Endodermal cell (in vitro differentiated cells): ENCODE measurements at regions not wholly inside any gene's neighbourhood (a gene's known extent, or its start where the extent isn't known, plus 50 kb on each side); places are given as distances from the start of the nearest gene placed in this dataset.

Source experiments
- DNase-seq: peaks from one replicate; pipeline ENCODE4 v3.0.0-alpha.2; 2017
- H3K27ac ChIP-seq: 2 replicates; pipeline ENCODE4 v1.5.1; 2013; ENCODE audit warnings: mild to moderate bottlenecking, low read depth, low read length, moderate library complexity
- H3K27me3 ChIP-seq: 2 replicates; pipeline ENCODE4 v1.6.1; 2013; ENCODE audit warnings: mild to moderate bottlenecking, low read length, moderate library complexity; ENCODE audit not compliant: insufficient read depth, control insufficient read depth, poor library complexity, severe bottlenecking
- H3K36me3 ChIP-seq: 2 replicates; pipeline ENCODE4 v1.7.0; 2013; ENCODE audit warnings: mild to moderate bottlenecking, low read length, moderate library complexity; ENCODE audit not compliant: control insufficient read depth, insufficient read depth
- H3K4me1 ChIP-seq: one replicate; pipeline ENCODE4 v1.7.0; 2013; ENCODE audit warnings: low read length; ENCODE audit not compliant: control insufficient read depth, insufficient read depth
- H3K4me3 ChIP-seq: 2 replicates; pipeline ENCODE4 v1.5.1; 2013; ENCODE audit warnings: mild to moderate bottlenecking, low read length, moderate library complexity
- H3K9ac ChIP-seq: 2 replicates; pipeline ENCODE4 v1.6.1; 2013; ENCODE audit warnings: mild to moderate bottlenecking, low read length, moderate library complexity; ENCODE audit not compliant: poor library complexity, severe bottlenecking; ENCODE audit errors: extremely low read depth
- H3K9me3 ChIP-seq: 2 replicates; pipeline ENCODE4 v1.6.1; 2013; ENCODE audit warnings: mild to moderate bottlenecking, low read length, moderate library complexity; ENCODE audit not compliant: control insufficient read depth
- H3K27ac Mint-ChIP-seq: 2 replicates; pipeline ENCODE4 v1.8.0; 2020; ENCODE audit warnings: mixed read lengths
- H3K27me3 Mint-ChIP-seq: 2 replicates; pipeline ENCODE4 v1.8.0; 2021; ENCODE audit warnings: mild to moderate bottlenecking, mixed read lengths; ENCODE audit not compliant: insufficient read depth
- H3K36me3 Mint-ChIP-seq: 2 replicates; pipeline ENCODE4 v1.8.0; 2020; ENCODE audit warnings: low read depth, mixed read lengths
- H3K4me1 Mint-ChIP-seq: 2 replicates; pipeline ENCODE4 v1.8.0; 2020; ENCODE audit warnings: mixed read lengths
- H3K4me3 Mint-ChIP-seq: 2 replicates; pipeline ENCODE4 v1.8.0; 2020; ENCODE audit warnings: mild to moderate bottlenecking, moderate library complexity, mixed read lengths
- H3K9me3 Mint-ChIP-seq: 2 replicates; pipeline ENCODE4 v1.8.0; 2020; ENCODE audit warnings: mild to moderate bottlenecking, mixed read lengths
- WGBS, 2 experiments: methylation state at CpG; one replicate each; pipeline versions ENCODE4 v1.1.5 to v1.1.7; 2013; ENCODE audit warnings: missing lambda C conversion rate in 2 of 2, mixed read lengths in 1 of 2; ENCODE audit not compliant: insufficient coverage in 1 of 2, insufficient read length in 1 of 2; 5-methylcytosine and 5-hydroxymethylcytosine counted together
- TF ChIP-seq, protein P1 (sequence below): fragments of 200-600 bp; sonication (generic); conservative IDR thresholded peaks from 2 replicates; pipeline ENCODE4 v1.5.0; 2021; ENCODE audit warnings: antibody characterized with exemption, mild to moderate bottlenecking

DNA sequence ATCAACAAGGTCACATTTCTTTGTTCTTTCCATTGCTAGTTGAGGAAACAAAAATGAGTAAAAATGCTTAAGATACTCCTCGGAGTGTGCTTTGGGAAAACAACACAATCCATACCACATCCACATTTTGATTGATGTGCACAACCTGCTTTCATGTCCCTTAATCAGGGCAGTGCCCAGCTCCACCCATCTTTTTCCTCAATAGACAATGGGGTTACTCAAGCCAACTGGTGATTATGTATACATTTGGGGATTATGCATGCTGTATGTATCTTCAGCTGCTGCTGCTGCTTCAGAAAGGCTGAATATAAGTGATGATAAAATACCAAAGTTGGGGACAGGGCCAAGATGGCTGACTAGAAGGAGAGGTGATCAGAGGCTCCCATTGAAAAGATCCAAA, 155.2 kb upstream of the VGLL2 start:
- Histone ChIP-seq H3K36me3 (no peaks in the 10 kb centered on the region), H3K9ac (no peak overlapping the region), H3K9me3 (peaks cover 4% of the 10 kb centered on the region), H3K4me1 (no peaks in the 10 kb centered on the region), H3K27me3 (no peaks in the 10 kb centered on the region), H3K4me3 (no peak overlapping the region), H3K27ac (no peak overlapping the region)
- WGBS, 2 experiments: 80 to 87% methylated on average over 1 of the region's 1 CpG
- Mint-ChIP-seq H3K27me3 (peaks cover 2% of the 10 kb centered on the region), H3K9me3 (peaks cover 6% of the 10 kb centered on the region), H3K36me3 (no peaks in the 10 kb centered on the region), H3K27ac (no peak overlapping the region), H3K4me3 (no peak overlapping the region), H3K4me1 (no peaks in the 10 kb centered on the region)
- no peak for DNase-seq
- TF ChIP-seq, protein P1, sequence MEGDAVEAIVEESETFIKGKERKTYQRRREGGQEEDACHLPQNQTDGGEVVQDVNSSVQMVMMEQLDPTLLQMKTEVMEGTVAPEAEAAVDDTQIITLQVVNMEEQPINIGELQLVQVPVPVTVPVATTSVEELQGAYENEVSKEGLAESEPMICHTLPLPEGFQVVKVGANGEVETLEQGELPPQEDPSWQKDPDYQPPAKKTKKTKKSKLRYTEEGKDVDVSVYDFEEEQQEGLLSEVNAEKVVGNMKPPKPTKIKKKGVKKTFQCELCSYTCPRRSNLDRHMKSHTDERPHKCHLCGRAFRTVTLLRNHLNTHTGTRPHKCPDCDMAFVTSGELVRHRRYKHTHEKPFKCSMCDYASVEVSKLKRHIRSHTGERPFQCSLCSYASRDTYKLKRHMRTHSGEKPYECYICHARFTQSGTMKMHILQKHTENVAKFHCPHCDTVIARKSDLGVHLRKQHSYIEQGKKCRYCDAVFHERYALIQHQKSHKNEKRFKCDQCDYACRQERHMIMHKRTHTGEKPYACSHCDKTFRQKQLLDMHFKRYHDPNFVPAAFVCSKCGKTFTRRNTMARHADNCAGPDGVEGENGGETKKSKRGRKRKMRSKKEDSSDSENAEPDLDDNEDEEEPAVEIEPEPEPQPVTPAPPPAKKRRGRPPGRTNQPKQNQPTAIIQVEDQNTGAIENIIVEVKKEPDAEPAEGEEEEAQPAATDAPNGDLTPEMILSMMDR: no peak

- H3K36me3 Mint-ChIP-seq: no peaks in the 10 kb centered on the region
- Histone ChIP-seq H3K9ac (no peak overlapping the region), H3K27ac (no peak overlapping the region), H3K4me1 (no peaks in the 10 kb centered on the region), H3K27me3 (no peaks in the 10 kb centered on the region), H3K9me3 (peaks cover 4% of the 10 kb centered on the region), H3K4me3 (no peak overlapping the region), H3K36me3 (no peaks in the 10 kb centered on the region)
- H3K4me3 Mint-ChIP-seq: no peak overlapping the region
- H3K27me3 Mint-ChIP-seq: peaks cover 2% of the 10 kb centered on the region
- DNase-seq: peak; percentile 59
- 96 to 100% methylated on average over 4 to 5 of the region's 5 CpGs for WGBS, 2 experiments
- H3K4me1 Mint-ChIP-seq: no peaks in the 10 kb centered on the region
- TF ChIP-seq, protein P1: no peak
- no peak overlapping the region for H3K27ac Mint-ChIP-seq
- H3K9me3 Mint-ChIP-seq: peaks cover 6% of the 10 kb centered on the region
Observed at GRCh38 chr6:117110737-117111136, 154.6 kb upstream of the VGLL2 start.

DNA sequence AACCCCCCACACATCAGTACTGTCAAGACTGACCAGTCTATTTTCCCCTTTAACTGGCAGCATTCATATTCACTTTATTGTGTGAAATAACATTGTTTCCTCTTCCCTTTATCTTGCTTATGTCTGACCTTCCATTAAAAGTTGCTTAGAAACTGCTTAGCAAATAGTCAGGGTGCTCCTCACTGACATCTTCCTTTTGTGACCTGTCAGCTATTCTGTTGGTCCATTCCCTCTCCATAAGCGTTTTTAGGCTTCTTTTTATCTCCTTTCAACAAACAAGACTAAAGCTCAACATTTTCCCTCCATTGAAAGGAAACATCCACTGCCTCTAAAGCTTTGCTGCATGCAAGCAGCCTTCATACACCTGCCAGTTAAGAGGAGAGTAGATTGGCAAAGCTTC, 147.7 kb upstream of the VGLL2 start:
- H3K27me3 ChIP-seq: no peaks in the 10 kb centered on the region
- H3K4me1 ChIP-seq: no peaks in the 10 kb centered on the region
- no peaks in the 10 kb centered on the region for H3K36me3 Mint-ChIP-seq
- no peak overlapping the region for H3K4me3 ChIP-seq
- WGBS, 2 experiments: 57% methylated on average over 1 of the region's 1 CpG; no CpG with 5 or more reads in 1 of the 2 experiments
- H3K27ac Mint-ChIP-seq: no peak overlapping the region
- H3K9ac ChIP-seq: no peak overlapping the region
- peaks cover 2% of the 10 kb centered on the region for H3K4me1 Mint-ChIP-seq
- no peaks in the 10 kb centered on the region for H3K9me3 ChIP-seq
- peak overlapping the region; percentile 13 for H3K27ac ChIP-seq
- H3K27me3 Mint-ChIP-seq: peaks cover 2% of the 10 kb centered on the region
- no peaks in the 10 kb centered on the region for H3K9me3 Mint-ChIP-seq
- H3K36me3 ChIP-seq: no peaks in the 10 kb centered on the region
- no peak for DNase-seq
- H3K4me3 Mint-ChIP-seq: no peak overlapping the region
- TF ChIP-seq, protein P1: no peak
